ENCODE measurements at regions not wholly inside any gene's neighbourhood (a gene's known extent, or its start where the extent isn't known, plus 50 kb on each side); places are given as distances from the start of the nearest gene placed in this dataset.

- TF ChIP-seq SIN3A (IDR thresholded peaks at IDR 0.05; ENCODE audit: low read depth) (no peak), CBX3 (IDR thresholded peaks at IDR 0.05; ENCODE audit: low read depth) (no peak), EZH2phosphoT487 (IDR thresholded peaks at IDR 0.05; ENCODE audit: borderline replicate concordance) (no peak), SRF (IDR thresholded peaks at IDR 0.05; ENCODE audit: low read depth) (no peak), MAX (IDR thresholded peaks at IDR 0.05) (no peak), ATF3 (IDR thresholded peaks at IDR 0.05) (no peak), TCF7L2 (IDR thresholded peaks at IDR 0.05; ENCODE audit: borderline replicate concordance, extremely low read depth, insufficient read depth, insufficient read length) (no peak), POLR2A (IDR thresholded peaks at IDR 0.05; ENCODE audit: borderline replicate concordance, extremely low read depth, insufficient read depth, insufficient read length) (no peak), ZBTB33 (IDR thresholded peaks at IDR 0.05; ENCODE audit: extremely low read depth, insufficient replicate concordance, low read length) (no peak), EGR1 (IDR thresholded peaks at IDR 0.05; ENCODE audit: low read depth) (no peak), CTCF (IDR thresholded peaks at IDR 0.05 in 2 of 3, conservative IDR thresholded peaks at IDR 0.05 in 1 of 3; ENCODE audit: borderline replicate concordance in 1 of 3, insufficient read depth in 1 of 3, low read depth in 2 of 3, low read length in 2 of 3) (no peak), RAD21 (IDR thresholded peaks at IDR 0.05; ENCODE audit: low read depth) (no peak), CEBPB (IDR thresholded peaks at IDR 0.05; ENCODE audit: low read depth) (no peak), REST (IDR thresholded peaks at IDR 0.05; ENCODE audit: low read depth) (no peak), FOSL1 (IDR thresholded peaks at IDR 0.05; ENCODE audit: low read depth) (no peak), POLR2AphosphoS5 (IDR thresholded peaks at IDR 0.05; ENCODE audit: low read depth, low read length) (no peak), YY1 (IDR thresholded peaks at IDR 0.05; ENCODE audit: extremely low read depth, insufficient replicate concordance, low read depth, low read length) (no peak), EZH2 (IDR thresholded peaks at IDR 0.05) (no peak)
- Histone ChIP-seq H3K4me2 (ENCODE audit: low read length) (no peak overlapping the region), H3K9me2 (ENCODE audit: insufficient read depth) (no peaks in the 10 kb centered on the region), H4K20me1 (ENCODE audit: insufficient read depth) (no peaks in the 10 kb centered on the region), H3K4me3 (replicated peaks in 1 of 2; ENCODE audit: low read depth in 1 of 2, low read length in 2 of 2) (no peak overlapping the region), H3K36me3 (ENCODE audit: control insufficient read depth in 1 of 2, insufficient read depth in 2 of 2, low read length in 2 of 2) (no peaks in the 10 kb centered on the region), H3K79me2 (ENCODE audit: insufficient read depth, low read length) (no peaks in the 10 kb centered on the region), H3K27ac (ENCODE audit: low read depth, low read length) (no peak overlapping the region), H3K9ac (ENCODE audit: low read length) (no peak overlapping the region), H3K4me1 (ENCODE audit: control insufficient read depth in 1 of 2, insufficient read depth in 2 of 2, low read length in 2 of 2) (peaks cover 0 to 4% of the 10 kb centered on the region in 2 experiments; a peak in 1 of 4 replicates), H3K27me3 (ENCODE audit: insufficient read depth, low read length) (peaks cover 30% of the 10 kb centered on the region), H3K9me3 (ENCODE audit: control insufficient read depth in 1 of 2, insufficient read depth in 1 of 2, low read depth in 1 of 2, low read length in 2 of 2) (no peaks in the 10 kb centered on the region), H2AFZ (ENCODE audit: low read depth, low read length, poor library complexity, severe bottlenecking) (no peak overlapping the region)
- no peak for ATAC-seq
- RAD21 ChIA-PET (ENCODE audit: low non-redundant PET in 1 of 2, low total read pairs in 2 of 2, uncharacterized antibody in 2 of 2, unreplicated experiment in 2 of 2), result no interaction called here
- BruUV-seq (replicated peaks), result no TSS peak
- intact Hi-C loops (cut with micrococcal nuclease), result no loop called here
- CTCF ChIA-PET, result no interaction called here
- POLR2A ChIA-PET, result no interaction called here
- no peak for DNase-seq (ENCODE audit: low read depth, low spot score)
Measured at GRCh38 chr10:83994325-83994724, 145.0 kb upstream of the GHITM start.

Measured in HCT116 (cell line).